GM23338 (cell line): ENCODE measurements at regions not wholly inside any gene's neighbourhood (a gene's known extent, or its start where the extent isn't known, plus 50 kb on each side); places are given as distances from the start of the nearest gene placed in this dataset.

Source experiments
- ATAC-seq: fragments of 200-7000 bp; cut with Tn5 transposase; 3 replicates; pipeline ENCODE4 v1.9.1; 2020
- DNase-seq: peaks from one replicate; pipeline ENCODE4 v3.0.0-alpha.2; 2015; ENCODE audit warnings: low spot score
- H2AFZ ChIP-seq: fragments of 200-600 bp; sonication (generic); 2 replicates; pipeline ENCODE4 v1.8.0; 2016; ENCODE audit warnings: antibody characterized with exemption, mild to moderate bottlenecking, moderate library complexity
- H3F3A ChIP-seq: fragments of 200-600 bp; sonication (generic); replicated peaks from 2 replicates; pipeline ENCODE4 v1.8.0; 2017; ENCODE audit warnings: antibody characterized with exemption, mixed run types, low read depth
- H3K27ac ChIP-seq: fragments of 200-600 bp; sonication (generic); 2 replicates; pipeline ENCODE4 v1.6.1; 2016; ENCODE audit warnings: low read depth
- H3K27me3 ChIP-seq: fragments of 200-600 bp; sonication (generic); 2 replicates; pipeline ENCODE4 v1.8.0; 2016; ENCODE audit warnings: mild to moderate bottlenecking, mixed run types, moderate library complexity; ENCODE audit not compliant: insufficient read depth
- H3K36me3 ChIP-seq: fragments of 200-600 bp; sonication (generic); 2 replicates; pipeline ENCODE4 v1.8.0; 2016; ENCODE audit warnings: mild to moderate bottlenecking; ENCODE audit not compliant: insufficient read depth
- H3K4me1 ChIP-seq: fragments of 200-600 bp; sonication (generic); 2 replicates; pipeline ENCODE4 v1.8.0; 2016; ENCODE audit warnings: mild to moderate bottlenecking, moderate library complexity; ENCODE audit not compliant: insufficient read depth
- H3K4me2 ChIP-seq: fragments of 200-600 bp; sonication (generic); 2 replicates; pipeline ENCODE4 v1.7.1; 2017; ENCODE audit warnings: mixed run types
- H3K4me3 ChIP-seq: fragments of 200-600 bp; sonication (generic); 2 replicates; pipeline ENCODE4 v1.6.1; 2016; ENCODE audit warnings: mixed run types
- H3K79me2 ChIP-seq: fragments of 200-600 bp; sonication (generic); replicated peaks from 2 replicates; pipeline ENCODE4 v1.8.0; 2017; ENCODE audit warnings: mild to moderate bottlenecking; ENCODE audit not compliant: insufficient read depth
- H3K9me2 ChIP-seq: fragments of 200-600 bp; sonication (generic); 2 replicates; pipeline ENCODE4 v1.8.0; 2017; ENCODE audit not compliant: insufficient read depth
- H4K20me1 ChIP-seq: fragments of 200-600 bp; sonication (generic); replicated peaks from 2 replicates; pipeline ENCODE4 v1.8.0; 2017; ENCODE audit warnings: mild to moderate bottlenecking; ENCODE audit not compliant: insufficient read depth
- H3K27ac Mint-ChIP-seq: 2 replicates; pipeline ENCODE4 v1.8.0; 2020; ENCODE audit warnings: inconsistent platforms, mild to moderate bottlenecking, moderate library complexity, mixed read lengths
- H3K27me3 Mint-ChIP-seq: 3 replicates; pipeline ENCODE4 v1.8.0; 2022; ENCODE audit warnings: low read depth, mild to moderate bottlenecking, moderate library complexity, mixed read lengths, inconsistent platforms; ENCODE audit not compliant: insufficient read depth, poor library complexity
- H3K36me3 Mint-ChIP-seq: 3 replicates; pipeline ENCODE4 v1.8.0; 2021; ENCODE audit warnings: low read depth, mild to moderate bottlenecking, inconsistent platforms, moderate library complexity, mixed read lengths
- H3K4me1 Mint-ChIP-seq: 3 replicates; pipeline ENCODE4 v1.8.0; 2020; ENCODE audit warnings: mild to moderate bottlenecking, inconsistent platforms, mixed read lengths
- H3K4me3 Mint-ChIP-seq: 3 replicates; pipeline ENCODE4 v1.8.0; 2021; ENCODE audit warnings: moderate library complexity, mild to moderate bottlenecking, inconsistent platforms, mixed read lengths
- H3K9me3 Mint-ChIP-seq: 3 replicates; pipeline ENCODE4 v1.8.0; 2020; ENCODE audit warnings: moderate library complexity, mild to moderate bottlenecking, inconsistent platforms, mixed read lengths
- CREB1 ChIP-seq: fragments of 250-450 bp; sonication (Bioruptor Pico); IDR thresholded peaks from 2 replicates; pipeline ENCODE4 v1.5.0; 2020; ENCODE audit warnings: low read depth, mild to moderate bottlenecking, moderate library complexity
- EZH2 ChIP-seq: fragments of 200-600 bp; sonication (generic); IDR thresholded peaks from one replicate; pipeline ENCODE4 v1.8.0; 2017; ENCODE audit warnings: antibody characterized with exemption, mild to moderate bottlenecking, low read depth; ENCODE audit not compliant: unreplicated experiment
- EZH2phosphoT487 ChIP-seq: fragments of 200-600 bp; sonication (generic); IDR thresholded peaks from one replicate; pipeline ENCODE4 v1.8.1; 2018; ENCODE audit warnings: antibody characterized with exemption; ENCODE audit not compliant: unreplicated experiment
- NANOG ChIP-seq: IDR thresholded peaks from 2 replicates; pipeline ENCODE4 v1.6.1; 2016; ENCODE audit warnings: antibody characterized with exemption, borderline replicate concordance
- POLR2AphosphoS5 ChIP-seq: IDR thresholded peaks from 2 replicates; pipeline ENCODE4 v1.6.1; 2016; ENCODE audit warnings: antibody characterized with exemption, low read depth
- STAT1 ChIP-seq: IDR thresholded peaks from one replicate; pipeline ENCODE4 v1.6.1; 2016; ENCODE audit warnings: antibody characterized with exemption; ENCODE audit not compliant: unreplicated experiment
- ZNF114 ChIP-seq: fragments of 250-450 bp; sonication (Bioruptor Pico); IDR thresholded peaks from 2 replicates; pipeline ENCODE4 v1.5.0; 2020; ENCODE audit warnings: mild to moderate bottlenecking, moderate library complexity
- ZNF331 ChIP-seq: fragments of 250-450 bp; sonication (Bioruptor Pico); IDR thresholded peaks from 2 replicates; pipeline ENCODE4 v1.5.0; 2020; ENCODE audit warnings: low read depth, mild to moderate bottlenecking, moderate library complexity
- TF ChIP-seq, protein P1 (sequence below), 2 experiments: fragments of 200-600 bp in 1 of 2; sonication (generic) in 1 of 2; conservative IDR thresholded peaks; 2 replicates each; pipeline versions ENCODE4 v1.5.1 to v1.6.1; 2016 to 2017; ENCODE audit warnings: antibody characterized with exemption in 2 of 2, low read depth in 2 of 2, mild to moderate bottlenecking in 2 of 2, moderate library complexity in 1 of 2
- TF ChIP-seq, protein P2 (sequence below): fragments of 250-450 bp; sonication (Bioruptor Pico); IDR thresholded peaks from 2 replicates; pipeline ENCODE4 v1.5.0; 2020; ENCODE audit warnings: mild to moderate bottlenecking, moderate library complexity
- TF ChIP-seq, protein P3 (sequence below): IDR thresholded peaks from one replicate; pipeline ENCODE4 v1.6.1; 2018; ENCODE audit warnings: antibody characterized with exemption; ENCODE audit not compliant: unreplicated experiment
- TF ChIP-seq, protein P4 (sequence below): IDR thresholded peaks from 2 replicates; pipeline ENCODE4 v1.6.1; 2016; ENCODE audit warnings: antibody characterized with exemption

GRCh38 chr17:79186406-79186805, 111.8 kb downstream of the ENGASE start:
- Mint-ChIP-seq H3K27ac (no peak overlapping the region), H3K27me3 (peaks cover 27% of the 10 kb centered on the region), H3K9me3 (no peaks in the 10 kb centered on the region; the same call in 2 of the 3 replicates), H3K4me1 (peaks cover 41% of the 10 kb centered on the region), H3K4me3 (no peak overlapping the region), H3K36me3 (no peaks in the 10 kb centered on the region)
- no peaks in the 10 kb centered on the region; the same call in 1 of the 2 replicates for H3K36me3 ChIP-seq
- H3K4me1 ChIP-seq: peaks cover 24% of the 10 kb centered on the region
- H3F3A ChIP-seq: 0 out of 2 replicates have a peak, but pooled peaks cover 3% of the 10 kb centered on the region
- no peak for TF ChIP-seq ZNF114 (CRISPR knock-in tag)
- TF ChIP-seq, protein P1, sequence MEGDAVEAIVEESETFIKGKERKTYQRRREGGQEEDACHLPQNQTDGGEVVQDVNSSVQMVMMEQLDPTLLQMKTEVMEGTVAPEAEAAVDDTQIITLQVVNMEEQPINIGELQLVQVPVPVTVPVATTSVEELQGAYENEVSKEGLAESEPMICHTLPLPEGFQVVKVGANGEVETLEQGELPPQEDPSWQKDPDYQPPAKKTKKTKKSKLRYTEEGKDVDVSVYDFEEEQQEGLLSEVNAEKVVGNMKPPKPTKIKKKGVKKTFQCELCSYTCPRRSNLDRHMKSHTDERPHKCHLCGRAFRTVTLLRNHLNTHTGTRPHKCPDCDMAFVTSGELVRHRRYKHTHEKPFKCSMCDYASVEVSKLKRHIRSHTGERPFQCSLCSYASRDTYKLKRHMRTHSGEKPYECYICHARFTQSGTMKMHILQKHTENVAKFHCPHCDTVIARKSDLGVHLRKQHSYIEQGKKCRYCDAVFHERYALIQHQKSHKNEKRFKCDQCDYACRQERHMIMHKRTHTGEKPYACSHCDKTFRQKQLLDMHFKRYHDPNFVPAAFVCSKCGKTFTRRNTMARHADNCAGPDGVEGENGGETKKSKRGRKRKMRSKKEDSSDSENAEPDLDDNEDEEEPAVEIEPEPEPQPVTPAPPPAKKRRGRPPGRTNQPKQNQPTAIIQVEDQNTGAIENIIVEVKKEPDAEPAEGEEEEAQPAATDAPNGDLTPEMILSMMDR (conservative IDR thresholded peaks at IDR 0.05; ENCODE audit: low read depth in 2 of 2): no peak
- no peak for TF ChIP-seq EZH2phosphoT487
- TF ChIP-seq, protein P2, sequence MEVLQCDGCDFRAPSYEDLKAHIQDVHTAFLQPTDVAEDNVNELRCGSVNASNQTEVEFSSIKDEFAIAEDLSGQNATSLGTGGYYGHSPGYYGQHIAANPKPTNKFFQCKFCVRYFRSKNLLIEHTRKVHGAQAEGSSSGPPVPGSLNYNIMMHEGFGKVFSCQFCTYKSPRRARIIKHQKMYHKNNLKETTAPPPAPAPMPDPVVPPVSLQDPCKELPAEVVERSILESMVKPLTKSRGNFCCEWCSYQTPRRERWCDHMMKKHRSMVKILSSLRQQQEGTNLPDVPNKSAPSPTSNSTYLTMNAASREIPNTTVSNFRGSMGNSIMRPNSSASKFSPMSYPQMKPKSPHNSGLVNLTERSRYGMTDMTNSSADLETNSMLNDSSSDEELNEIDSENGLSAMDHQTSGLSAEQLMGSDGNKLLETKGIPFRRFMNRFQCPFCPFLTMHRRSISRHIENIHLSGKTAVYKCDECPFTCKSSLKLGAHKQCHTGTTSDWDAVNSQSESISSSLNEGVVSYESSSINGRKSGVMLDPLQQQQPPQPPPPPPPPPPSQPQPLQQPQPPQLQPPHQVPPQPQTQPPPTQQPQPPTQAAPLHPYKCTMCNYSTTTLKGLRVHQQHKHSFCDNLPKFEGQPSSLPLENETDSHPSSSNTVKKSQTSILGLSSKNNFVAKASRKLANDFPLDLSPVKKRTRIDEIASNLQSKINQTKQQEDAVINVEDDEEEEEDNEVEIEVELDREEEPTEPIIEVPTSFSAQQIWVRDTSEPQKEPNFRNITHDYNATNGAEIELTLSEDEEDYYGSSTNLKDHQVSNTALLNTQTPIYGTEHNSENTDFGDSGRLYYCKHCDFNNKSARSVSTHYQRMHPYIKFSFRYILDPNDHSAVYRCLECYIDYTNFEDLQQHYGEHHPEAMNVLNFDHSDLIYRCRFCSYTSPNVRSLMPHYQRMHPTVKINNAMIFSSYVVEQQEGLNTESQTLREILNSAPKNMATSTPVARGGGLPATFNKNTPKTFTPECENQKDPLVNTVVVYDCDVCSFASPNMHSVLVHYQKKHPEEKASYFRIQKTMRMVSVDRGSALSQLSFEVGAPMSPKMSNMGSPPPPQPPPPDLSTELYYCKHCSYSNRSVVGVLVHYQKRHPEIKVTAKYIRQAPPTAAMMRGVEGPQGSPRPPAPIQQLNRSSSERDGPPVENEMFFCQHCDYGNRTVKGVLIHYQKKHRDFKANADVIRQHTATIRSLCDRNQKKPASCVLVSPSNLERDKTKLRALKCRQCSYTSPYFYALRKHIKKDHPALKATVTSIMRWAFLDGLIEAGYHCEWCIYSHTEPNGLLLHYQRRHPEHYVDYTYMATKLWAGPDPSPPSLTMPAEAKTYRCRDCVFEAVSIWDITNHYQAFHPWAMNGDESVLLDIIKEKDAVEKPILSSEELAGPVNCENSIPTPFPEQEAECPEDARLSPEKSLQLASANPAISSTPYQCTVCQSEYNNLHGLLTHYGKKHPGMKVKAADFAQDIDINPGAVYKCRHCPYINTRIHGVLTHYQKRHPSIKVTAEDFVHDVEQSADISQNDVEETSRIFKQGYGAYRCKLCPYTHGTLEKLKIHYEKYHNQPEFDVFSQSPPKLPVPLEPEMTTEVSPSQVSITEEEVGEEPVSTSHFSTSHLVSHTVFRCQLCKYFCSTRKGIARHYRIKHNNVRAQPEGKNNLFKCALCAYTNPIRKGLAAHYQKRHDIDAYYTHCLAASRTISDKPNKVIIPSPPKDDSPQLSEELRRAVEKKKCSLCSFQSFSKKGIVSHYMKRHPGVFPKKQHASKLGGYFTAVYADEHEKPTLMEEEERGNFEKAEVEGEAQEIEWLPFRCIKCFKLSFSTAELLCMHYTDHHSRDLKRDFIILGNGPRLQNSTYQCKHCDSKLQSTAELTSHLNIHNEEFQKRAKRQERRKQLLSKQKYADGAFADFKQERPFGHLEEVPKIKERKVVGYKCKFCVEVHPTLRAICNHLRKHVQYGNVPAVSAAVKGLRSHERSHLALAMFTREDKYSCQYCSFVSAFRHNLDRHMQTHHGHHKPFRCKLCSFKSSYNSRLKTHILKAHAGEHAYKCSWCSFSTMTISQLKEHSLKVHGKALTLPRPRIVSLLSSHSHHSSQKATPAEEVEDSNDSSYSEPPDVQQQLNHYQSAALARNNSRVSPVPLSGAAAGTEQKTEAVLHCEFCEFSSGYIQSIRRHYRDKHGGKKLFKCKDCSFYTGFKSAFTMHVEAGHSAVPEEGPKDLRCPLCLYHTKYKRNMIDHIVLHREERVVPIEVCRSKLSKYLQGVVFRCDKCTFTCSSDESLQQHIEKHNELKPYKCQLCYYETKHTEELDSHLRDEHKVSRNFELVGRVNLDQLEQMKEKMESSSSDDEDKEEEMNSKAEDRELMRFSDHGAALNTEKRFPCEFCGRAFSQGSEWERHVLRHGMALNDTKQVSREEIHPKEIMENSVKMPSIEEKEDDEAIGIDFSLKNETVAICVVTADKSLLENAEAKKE (CRISPR knock-in tag): no peak
- no peak for TF ChIP-seq POLR2AphosphoS5
- TF ChIP-seq ZNF331: no peak
- TF ChIP-seq CREB1 (CRISPR knock-in tag): no peak
- TF ChIP-seq, protein P3, sequence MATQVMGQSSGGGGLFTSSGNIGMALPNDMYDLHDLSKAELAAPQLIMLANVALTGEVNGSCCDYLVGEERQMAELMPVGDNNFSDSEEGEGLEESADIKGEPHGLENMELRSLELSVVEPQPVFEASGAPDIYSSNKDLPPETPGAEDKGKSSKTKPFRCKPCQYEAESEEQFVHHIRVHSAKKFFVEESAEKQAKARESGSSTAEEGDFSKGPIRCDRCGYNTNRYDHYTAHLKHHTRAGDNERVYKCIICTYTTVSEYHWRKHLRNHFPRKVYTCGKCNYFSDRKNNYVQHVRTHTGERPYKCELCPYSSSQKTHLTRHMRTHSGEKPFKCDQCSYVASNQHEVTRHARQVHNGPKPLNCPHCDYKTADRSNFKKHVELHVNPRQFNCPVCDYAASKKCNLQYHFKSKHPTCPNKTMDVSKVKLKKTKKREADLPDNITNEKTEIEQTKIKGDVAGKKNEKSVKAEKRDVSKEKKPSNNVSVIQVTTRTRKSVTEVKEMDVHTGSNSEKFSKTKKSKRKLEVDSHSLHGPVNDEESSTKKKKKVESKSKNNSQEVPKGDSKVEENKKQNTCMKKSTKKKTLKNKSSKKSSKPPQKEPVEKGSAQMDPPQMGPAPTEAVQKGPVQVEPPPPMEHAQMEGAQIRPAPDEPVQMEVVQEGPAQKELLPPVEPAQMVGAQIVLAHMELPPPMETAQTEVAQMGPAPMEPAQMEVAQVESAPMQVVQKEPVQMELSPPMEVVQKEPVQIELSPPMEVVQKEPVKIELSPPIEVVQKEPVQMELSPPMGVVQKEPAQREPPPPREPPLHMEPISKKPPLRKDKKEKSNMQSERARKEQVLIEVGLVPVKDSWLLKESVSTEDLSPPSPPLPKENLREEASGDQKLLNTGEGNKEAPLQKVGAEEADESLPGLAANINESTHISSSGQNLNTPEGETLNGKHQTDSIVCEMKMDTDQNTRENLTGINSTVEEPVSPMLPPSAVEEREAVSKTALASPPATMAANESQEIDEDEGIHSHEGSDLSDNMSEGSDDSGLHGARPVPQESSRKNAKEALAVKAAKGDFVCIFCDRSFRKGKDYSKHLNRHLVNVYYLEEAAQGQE: no peak
- TF ChIP-seq EZH2: no peak
- TF ChIP-seq, protein P4, sequence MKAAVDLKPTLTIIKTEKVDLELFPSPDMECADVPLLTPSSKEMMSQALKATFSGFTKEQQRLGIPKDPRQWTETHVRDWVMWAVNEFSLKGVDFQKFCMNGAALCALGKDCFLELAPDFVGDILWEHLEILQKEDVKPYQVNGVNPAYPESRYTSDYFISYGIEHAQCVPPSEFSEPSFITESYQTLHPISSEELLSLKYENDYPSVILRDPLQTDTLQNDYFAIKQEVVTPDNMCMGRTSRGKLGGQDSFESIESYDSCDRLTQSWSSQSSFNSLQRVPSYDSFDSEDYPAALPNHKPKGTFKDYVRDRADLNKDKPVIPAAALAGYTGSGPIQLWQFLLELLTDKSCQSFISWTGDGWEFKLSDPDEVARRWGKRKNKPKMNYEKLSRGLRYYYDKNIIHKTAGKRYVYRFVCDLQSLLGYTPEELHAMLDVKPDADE: no peak
- no peak for TF ChIP-seq STAT1
- TF ChIP-seq NANOG: no peak
- no peaks in the 10 kb centered on the region for H3K79me2 ChIP-seq
- no peak overlapping the region for H3K27ac ChIP-seq
- no peaks in the 10 kb centered on the region for H3K9me2 ChIP-seq
- H4K20me1 ChIP-seq: no peaks in the 10 kb centered on the region
- ATAC-seq (no peak), DNase-seq (no peak)
- H3K4me2 ChIP-seq: no peak overlapping the region
- no peak overlapping the region for H2AFZ ChIP-seq
- H3K27me3 ChIP-seq: peaks cover 15% of the 10 kb centered on the region
- H3K4me3 ChIP-seq: no peak overlapping the region
